ENCODE measurements at regions not wholly inside any gene's neighbourhood (a gene's known extent, or its start where the extent isn't known, plus 50 kb on each side); places are given as distances from the start of the nearest gene placed in this dataset.

GRCh38 chrX:129007631-129008030 lies 515.7 kb downstream of the SMARCA1 start:
- TF ChIP-seq NFIC (IDR thresholded peaks at IDR 0.05) = no peak
- TF ChIP-seq TAF1 (IDR thresholded peaks at IDR 0.05; ENCODE audit: low read depth) = no peak
- no peak for TF ChIP-seq ZBTB7A (IDR thresholded peaks at IDR 0.05; ENCODE audit: low read depth)
- TF ChIP-seq, protein P1, sequence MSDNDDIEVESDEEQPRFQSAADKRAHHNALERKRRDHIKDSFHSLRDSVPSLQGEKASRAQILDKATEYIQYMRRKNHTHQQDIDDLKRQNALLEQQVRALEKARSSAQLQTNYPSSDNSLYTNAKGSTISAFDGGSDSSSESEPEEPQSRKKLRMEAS (IDR thresholded peaks at IDR 0.05) = no peak
- TF ChIP-seq TEAD4 (IDR thresholded peaks at IDR 0.05) = no peak
- TF ChIP-seq CEBPB (IDR thresholded peaks at IDR 0.05) = no peak
- TF ChIP-seq EP300 (IDR thresholded peaks at IDR 0.05; ENCODE audit: borderline replicate concordance) = no peak
- no peak for TF ChIP-seq USF1 (IDR thresholded peaks at IDR 0.05)
- TF ChIP-seq, protein P2, sequence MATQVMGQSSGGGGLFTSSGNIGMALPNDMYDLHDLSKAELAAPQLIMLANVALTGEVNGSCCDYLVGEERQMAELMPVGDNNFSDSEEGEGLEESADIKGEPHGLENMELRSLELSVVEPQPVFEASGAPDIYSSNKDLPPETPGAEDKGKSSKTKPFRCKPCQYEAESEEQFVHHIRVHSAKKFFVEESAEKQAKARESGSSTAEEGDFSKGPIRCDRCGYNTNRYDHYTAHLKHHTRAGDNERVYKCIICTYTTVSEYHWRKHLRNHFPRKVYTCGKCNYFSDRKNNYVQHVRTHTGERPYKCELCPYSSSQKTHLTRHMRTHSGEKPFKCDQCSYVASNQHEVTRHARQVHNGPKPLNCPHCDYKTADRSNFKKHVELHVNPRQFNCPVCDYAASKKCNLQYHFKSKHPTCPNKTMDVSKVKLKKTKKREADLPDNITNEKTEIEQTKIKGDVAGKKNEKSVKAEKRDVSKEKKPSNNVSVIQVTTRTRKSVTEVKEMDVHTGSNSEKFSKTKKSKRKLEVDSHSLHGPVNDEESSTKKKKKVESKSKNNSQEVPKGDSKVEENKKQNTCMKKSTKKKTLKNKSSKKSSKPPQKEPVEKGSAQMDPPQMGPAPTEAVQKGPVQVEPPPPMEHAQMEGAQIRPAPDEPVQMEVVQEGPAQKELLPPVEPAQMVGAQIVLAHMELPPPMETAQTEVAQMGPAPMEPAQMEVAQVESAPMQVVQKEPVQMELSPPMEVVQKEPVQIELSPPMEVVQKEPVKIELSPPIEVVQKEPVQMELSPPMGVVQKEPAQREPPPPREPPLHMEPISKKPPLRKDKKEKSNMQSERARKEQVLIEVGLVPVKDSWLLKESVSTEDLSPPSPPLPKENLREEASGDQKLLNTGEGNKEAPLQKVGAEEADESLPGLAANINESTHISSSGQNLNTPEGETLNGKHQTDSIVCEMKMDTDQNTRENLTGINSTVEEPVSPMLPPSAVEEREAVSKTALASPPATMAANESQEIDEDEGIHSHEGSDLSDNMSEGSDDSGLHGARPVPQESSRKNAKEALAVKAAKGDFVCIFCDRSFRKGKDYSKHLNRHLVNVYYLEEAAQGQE (IDR thresholded peaks at IDR 0.05; ENCODE audit: low read depth) = no peak
- no peak for TF ChIP-seq EGR1 (IDR thresholded peaks at IDR 0.05)

DNA sequence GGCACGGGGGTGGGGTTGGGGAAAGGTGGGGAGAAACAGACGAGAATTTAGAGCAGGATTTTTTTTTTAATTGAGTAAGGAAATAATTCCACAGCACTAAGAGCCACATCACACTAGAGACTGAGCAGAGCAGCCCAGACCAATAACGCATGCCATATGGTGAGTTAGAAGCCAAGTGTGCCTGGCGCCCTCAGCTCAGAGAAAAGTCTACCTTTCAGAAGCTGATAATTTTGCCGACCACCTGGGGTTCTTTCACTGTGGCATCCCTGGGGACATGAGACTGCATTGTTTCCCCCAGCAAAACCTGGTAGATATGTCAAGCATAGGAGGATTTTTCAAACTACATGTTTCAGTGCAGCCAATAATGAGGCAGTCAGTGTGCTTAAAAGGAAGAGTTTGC lies 516.8 kb downstream of the SMARCA1 start:
- TF ChIP-seq EGR1 (IDR thresholded peaks at IDR 0.05) (no peak), EP300 (IDR thresholded peaks at IDR 0.05; ENCODE audit: borderline replicate concordance) (no peak), CEBPB (IDR thresholded peaks at IDR 0.05) (no peak), NFIC (IDR thresholded peaks at IDR 0.05) (no peak), FOXM1 (IDR thresholded peaks at IDR 0.05; ENCODE audit: borderline replicate concordance, low read depth) (no peak), TAF1 (IDR thresholded peaks at IDR 0.05; ENCODE audit: low read depth) (no peak), RAD21 (IDR thresholded peaks at IDR 0.05; ENCODE audit: low read depth) (no peak), YY1 (IDR thresholded peaks at IDR 0.05; ENCODE audit: low read depth) (no peak), CREB1 (IDR thresholded peaks at IDR 0.05; ENCODE audit: low read depth) (no peak), ZBTB7A (IDR thresholded peaks at IDR 0.05; ENCODE audit: low read depth) (no peak), TCF12 (IDR thresholded peaks at IDR 0.05; ENCODE audit: low read depth) (no peak), TEAD4 (IDR thresholded peaks at IDR 0.05) (no peak), USF1 (IDR thresholded peaks at IDR 0.05) (no peak)
- TF ChIP-seq, protein P1 (IDR thresholded peaks at IDR 0.05) = no peak
- TF ChIP-seq, protein P2 (IDR thresholded peaks at IDR 0.05; ENCODE audit: low read depth) = no peak

DNA sequence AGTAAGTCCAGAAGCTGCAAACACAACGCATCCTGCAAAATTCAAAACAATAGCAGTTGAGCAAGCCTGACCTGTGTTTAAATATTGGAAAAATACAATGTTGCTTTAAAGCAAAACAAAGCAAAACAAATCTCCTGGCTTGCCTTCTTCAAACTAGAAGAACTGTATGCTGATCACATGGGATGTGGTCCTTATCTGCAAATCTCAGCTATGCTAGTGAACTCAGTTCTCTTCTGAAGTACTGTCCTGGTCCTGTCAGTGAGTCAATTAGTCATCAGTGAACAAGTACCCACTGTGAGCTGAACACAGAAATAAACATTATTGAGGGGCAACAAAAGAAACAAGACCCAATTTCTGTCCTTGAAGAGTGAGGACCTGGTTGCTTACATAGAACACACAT lies 522.5 kb downstream of the SMARCA1 start:
- TF ChIP-seq YY1 (IDR thresholded peaks at IDR 0.05; ENCODE audit: low read depth) (no peak), FOXM1 (IDR thresholded peaks at IDR 0.05; ENCODE audit: borderline replicate concordance, low read depth) (no peak), USF1 (IDR thresholded peaks at IDR 0.05) (no peak), TAF1 (IDR thresholded peaks at IDR 0.05; ENCODE audit: low read depth) (no peak), EP300 (IDR thresholded peaks at IDR 0.05; ENCODE audit: borderline replicate concordance) (no peak), CEBPB (IDR thresholded peaks at IDR 0.05) (no peak), CREB1 (IDR thresholded peaks at IDR 0.05; ENCODE audit: low read depth) (no peak), NFIC (IDR thresholded peaks at IDR 0.05) (no peak), TCF12 (IDR thresholded peaks at IDR 0.05; ENCODE audit: low read depth) (no peak), EGR1 (IDR thresholded peaks at IDR 0.05) (no peak), TEAD4 (IDR thresholded peaks at IDR 0.05) (no peak)
- TF ChIP-seq, protein P1 (IDR thresholded peaks at IDR 0.05) = no peak
- TF ChIP-seq, protein P2 (IDR thresholded peaks at IDR 0.05; ENCODE audit: low read depth) = no peak

DNA sequence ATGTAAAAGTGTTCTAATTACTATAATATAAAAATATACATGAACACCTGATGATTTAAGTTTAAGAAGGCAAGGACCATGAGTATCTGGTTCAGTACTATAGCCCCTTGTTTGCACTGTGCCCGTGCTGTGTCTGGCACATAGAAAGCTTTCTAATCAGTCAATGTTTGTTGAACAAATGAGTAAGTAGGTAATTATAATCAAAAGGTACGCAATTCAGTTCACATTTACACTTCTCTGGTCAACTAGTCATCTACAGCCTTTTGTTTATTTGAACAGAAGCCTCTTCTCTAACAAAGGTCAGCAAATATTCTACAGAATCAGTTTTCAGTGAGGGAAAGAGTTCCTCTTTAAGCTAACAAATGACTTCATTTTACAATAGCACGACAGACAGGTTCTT lies 523.3 kb downstream of the SMARCA1 start:
- TF ChIP-seq TEAD4 (IDR thresholded peaks at IDR 0.05) (no peak), EP300 (IDR thresholded peaks at IDR 0.05; ENCODE audit: borderline replicate concordance) (no peak), USF1 (IDR thresholded peaks at IDR 0.05) (no peak), CEBPB (IDR thresholded peaks at IDR 0.05) (no peak), TAF1 (IDR thresholded peaks at IDR 0.05; ENCODE audit: low read depth) (no peak), CREB1 (IDR thresholded peaks at IDR 0.05; ENCODE audit: low read depth) (no peak), YY1 (IDR thresholded peaks at IDR 0.05; ENCODE audit: low read depth) (no peak), TCF12 (IDR thresholded peaks at IDR 0.05; ENCODE audit: low read depth) (no peak), RAD21 (IDR thresholded peaks at IDR 0.05; ENCODE audit: low read depth) (no peak), FOXM1 (IDR thresholded peaks at IDR 0.05; ENCODE audit: borderline replicate concordance, low read depth) (no peak)
- TF ChIP-seq, protein P2 (IDR thresholded peaks at IDR 0.05; ENCODE audit: low read depth) = no peak
